PC-9 (cell line): ENCODE measurements at regions not wholly inside any gene's neighbourhood (a gene's known extent, or its start where the extent isn't known, plus 50 kb on each side); places are given as distances from the start of the nearest gene placed in this dataset.
A peak's percentile ranks its signal among the peaks of the same experiment; 100 is the strongest.

Experiments used
- BruUV-seq: library from RNA; stranded (reverse); fragments of 400-500 nt; replicated peaks from 2 replicates; lab custom pipeline; 2021; lab: Mats Ljungman, UMichigan
- CTCF ChIA-PET: fragments of 300-600 bp; sonication (Branson Sonifier 250); formaldehyde crosslinking; loops from one replicate; lab custom pipeline; 2022; ENCODE audit warnings: antibody characterized with exemption; lab: Charles Lee
- POLR2A ChIA-PET: fragments of 300-600 bp; sonication (Branson Sonifier 250); formaldehyde crosslinking; loops from one replicate; lab custom pipeline; 2022; ENCODE audit warnings: antibody characterized with exemption; ENCODE audit not compliant: unreplicated experiment; lab: Charles Lee
- DNase-seq, 2 experiments: peaks; one replicate each; pipeline versions ENCODE4 v3.0.0 to v3.0.0-alpha.2; 2015 to 2022; ENCODE audit warnings: mixed read lengths in 1 of 2
- H2AFZ ChIP-seq: fragments of 200-600 bp; sonication (generic); 2 replicates; pipeline ENCODE4 v1.8.1; 2017; ENCODE audit warnings: antibody characterized with exemption
- H3F3A ChIP-seq: fragments of 200-600 bp; sonication (generic); 2 replicates; pipeline ENCODE4 v1.8.1; 2017; ENCODE audit warnings: antibody characterized with exemption, mild to moderate bottlenecking, low read depth; ENCODE audit not compliant: insufficient read depth
- H3K27ac ChIP-seq: fragments of 200-600 bp; sonication (generic); 2 replicates; pipeline ENCODE4 v1.6.1; 2016; ENCODE audit warnings: mixed run types
- H3K27me3 ChIP-seq: fragments of 200-600 bp; sonication (generic); 2 replicates; pipeline ENCODE4 v1.6.1; 2016; ENCODE audit warnings: low read depth, mixed run types; ENCODE audit not compliant: insufficient read depth
- H3K36me3 ChIP-seq: fragments of 200-600 bp; sonication (generic); 2 replicates; pipeline ENCODE4 v1.6.1; 2016; ENCODE audit warnings: low read depth, mixed run types
- H3K4me1 ChIP-seq: fragments of 200-600 bp; sonication (generic); replicated peaks from 2 replicates; pipeline ENCODE4 v1.6.1; 2016; ENCODE audit warnings: mixed run types; ENCODE audit not compliant: insufficient read depth
- H3K4me2 ChIP-seq: fragments of 200-600 bp; sonication (generic); 2 replicates; pipeline ENCODE4 v1.6.1; 2017; ENCODE audit warnings: mixed run types
- H3K4me3 ChIP-seq: fragments of 200-600 bp; sonication (generic); 2 replicates; pipeline ENCODE4 v1.6.1; 2016; ENCODE audit warnings: mixed run types
- H3K79me2 ChIP-seq: fragments of 200-600 bp; sonication (generic); 2 replicates; pipeline ENCODE4 v1.6.1; 2017; ENCODE audit warnings: low read depth, mixed run types
- H3K9me2 ChIP-seq: fragments of 200-600 bp; sonication (generic); 2 replicates; pipeline ENCODE4 v1.8.1; 2017; ENCODE audit warnings: mild to moderate bottlenecking; ENCODE audit not compliant: insufficient read depth
- H3K9me3 ChIP-seq: fragments of 200-600 bp; sonication (generic); 2 replicates; pipeline ENCODE4 v1.8.1; 2016; ENCODE audit warnings: low read depth; ENCODE audit not compliant: insufficient read depth
- H4K20me1 ChIP-seq: fragments of 200-600 bp; sonication (generic); 2 replicates; pipeline ENCODE4 v1.8.1; 2017; ENCODE audit not compliant: insufficient read depth
- CTCF ChIP-seq: fragments of 200-600 bp; sonication (generic); conservative IDR thresholded peaks from 2 replicates; pipeline ENCODE4 v1.6.1; 2017; ENCODE audit warnings: mixed run types, antibody characterized with exemption, mild to moderate bottlenecking, moderate library complexity
- EZH2 ChIP-seq: fragments of 200-600 bp; sonication (generic); IDR thresholded peaks from 2 replicates; pipeline ENCODE4 v1.8.0; 2017; ENCODE audit warnings: antibody characterized with exemption, low read depth
- intact Hi-C: fragments of 100-400 bp; cut with micrococcal nuclease; formaldehyde crosslinking; loops from one replicate; pipeline ENCODE4 v1.10.0; 2022; ENCODE audit not compliant: unreplicated experiment

DNA sequence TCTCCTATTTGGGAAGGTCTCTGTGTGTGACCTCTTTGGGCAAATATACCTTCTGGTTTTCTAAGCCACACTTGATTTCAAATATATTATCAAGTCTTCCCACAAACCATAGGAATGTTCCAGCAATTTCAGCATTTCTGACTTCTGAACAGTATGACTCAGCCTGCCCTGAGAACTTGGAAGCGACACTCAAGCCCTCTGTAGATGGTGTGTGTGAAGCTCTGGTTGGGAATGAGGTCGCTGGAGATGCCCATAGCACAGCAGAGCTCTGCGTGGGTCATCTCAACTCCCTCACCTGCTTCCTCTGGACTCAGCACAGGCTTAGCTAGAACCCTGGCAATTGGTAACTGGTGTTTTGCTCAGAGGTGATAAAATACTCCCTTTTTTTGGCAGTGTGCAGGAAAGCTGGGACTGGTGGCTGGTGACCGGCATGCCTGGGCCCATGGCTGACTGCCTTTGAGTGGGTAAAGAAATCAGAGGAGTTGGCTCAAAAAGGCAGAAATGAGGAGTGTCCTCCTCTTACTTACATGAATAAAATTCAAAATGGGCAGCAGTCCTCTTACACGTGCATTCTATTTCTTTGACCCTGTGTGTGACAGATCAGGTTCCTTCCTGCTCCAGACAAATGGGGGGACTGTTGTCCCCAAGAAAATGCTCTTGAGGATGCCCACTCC is 87.5 kb upstream of the NRP1 start:
- DNase-seq, result peak in 1 of 2 experiments; percentile 11
- Histone ChIP-seq H3K27me3 (no peaks in the 10 kb centered on the region), H4K20me1 (no peaks in the 10 kb centered on the region), H3K36me3 (no peaks in the 10 kb centered on the region), H3K4me3 (no peak overlapping the region), H3K9me2 (no peaks in the 10 kb centered on the region), H3K79me2 (no peaks in the 10 kb centered on the region), H3F3A (no peaks in the 10 kb centered on the region), H2AFZ (no peak overlapping the region), H3K4me1 (no peaks in the 10 kb centered on the region), H3K4me2 (no peak overlapping the region), H3K9me3 (no peaks in the 10 kb centered on the region), H3K27ac (no peak overlapping the region)
- ChIA-PET CTCF (no interaction called here), POLR2A (no interaction called here)
- intact Hi-C loops, result no loop called here
- TF ChIP-seq CTCF (no peak), EZH2 (no peak)
- BruUV-seq, result no TSS peak

- CTCF ChIA-PET, result no interaction called here
Observed at GRCh38 chr10:33419311-33419710, 84.8 kb upstream of the NRP1 start.

GRCh38 chr10:33418301-33418700 is 83.8 kb upstream of the NRP1 start:
- no TSS peak for BruUV-seq
- H3K79me2 ChIP-seq, result no peaks in the 10 kb centered on the region
- H3K27me3 ChIP-seq, result no peaks in the 10 kb centered on the region
- TF ChIP-seq EZH2, result no peak
- TF ChIP-seq CTCF, result no peak
- H2AFZ ChIP-seq, result no peak overlapping the region
- no peaks in the 10 kb centered on the region for H3F3A ChIP-seq
- no peaks in the 10 kb centered on the region for H3K4me1 ChIP-seq
- no peaks in the 10 kb centered on the region for H3K9me3 ChIP-seq
- no peaks in the 10 kb centered on the region for H4K20me1 ChIP-seq
- intact Hi-C loops, result no loop called here
- ChIA-PET POLR2A (no interaction called here), CTCF (no interaction called here)
- H3K4me3 ChIP-seq, result no peak overlapping the region
- H3K27ac ChIP-seq, result no peak overlapping the region
- no peaks in the 10 kb centered on the region for H3K9me2 ChIP-seq
- no peaks in the 10 kb centered on the region for H3K36me3 ChIP-seq
- no peak for DNase-seq
- H3K4me2 ChIP-seq, result no peak overlapping the region

More at GRCh38 chr10:33419311-33419710, 84.8 kb upstream of the NRP1 start:
- Histone ChIP-seq H3K4me2 (no peak overlapping the region), H3F3A (no peaks in the 10 kb centered on the region), H3K9me3 (no peaks in the 10 kb centered on the region), H4K20me1 (no peaks in the 10 kb centered on the region), H3K36me3 (no peaks in the 10 kb centered on the region), H3K9me2 (no peaks in the 10 kb centered on the region), H3K79me2 (no peaks in the 10 kb centered on the region), H3K27ac (no peak overlapping the region), H2AFZ (no peak overlapping the region), H3K27me3 (no peaks in the 10 kb centered on the region), H3K4me3 (no peak overlapping the region), H3K4me1 (no peaks in the 10 kb centered on the region)
- no TSS peak for BruUV-seq
- POLR2A ChIA-PET, result interaction anchor here (0.7 kb wide), 1 partner anchor 44 kb away, joined by 3 read pairs; no protein-coding TSS in a partner anchor
- intact Hi-C loops, result no loop called here
- TF ChIP-seq EZH2 (no peak), CTCF (no peak)
- DNase-seq, result no peak
